HG03460 (cell line): ENCODE measurements at regions not wholly inside any gene's neighbourhood (a gene's known extent, or its start where the extent isn't known, plus 50 kb on each side); places are given as distances from the start of the nearest gene placed in this dataset.
"Not testable (repeated sequence)": the region's sequence is repeated elsewhere in the genome, so short reads cannot be mapped to it uniquely, and the experiment has no call there.

Experiments
- ATAC-seq: cut with Tn5 transposase; IDR thresholded peaks from one replicate; pipeline ENCODE4 v1.9.1; 2021; ENCODE audit not compliant: unreplicated experiment

DNA sequence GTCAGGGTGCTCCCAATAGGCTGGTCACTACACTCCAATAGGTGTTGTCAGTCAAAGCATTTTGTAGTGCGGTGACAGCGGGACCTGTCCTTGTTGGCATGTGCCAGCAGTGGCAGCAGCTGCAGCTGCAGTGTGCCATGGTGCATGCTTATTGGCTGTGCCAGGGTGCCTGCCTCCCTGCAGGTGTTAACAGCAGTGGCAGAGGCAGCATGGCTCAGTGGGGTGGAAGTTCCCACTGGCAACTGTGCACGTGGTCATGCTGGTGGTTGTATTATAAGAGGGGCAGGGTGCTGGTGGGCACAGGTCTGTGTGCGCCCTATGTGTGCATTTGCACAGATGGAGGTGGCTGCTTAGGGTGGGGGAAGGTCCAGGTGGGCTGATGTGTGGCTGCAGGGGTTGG lies 133.7 kb upstream of the EDIL3 start:
- ATAC-seq, result no peak

DNA sequence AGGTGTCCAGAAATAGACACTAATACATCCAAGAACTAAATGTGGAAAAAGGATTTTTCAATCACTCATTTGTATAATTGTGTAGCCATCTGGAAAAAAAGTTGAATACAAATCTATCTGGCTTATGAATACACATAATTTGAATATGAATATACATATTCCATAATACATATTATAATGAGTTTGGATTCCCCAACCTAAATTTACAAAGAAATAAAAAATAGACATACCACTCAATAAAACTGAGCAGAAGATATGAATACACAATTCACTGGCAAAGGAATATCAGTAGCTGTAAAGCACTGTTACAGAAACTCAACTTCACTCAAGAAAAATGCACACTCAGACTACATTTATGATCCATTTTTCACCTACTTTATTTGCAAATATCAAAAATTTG lies 121.9 kb upstream of the EDIL3 start:
- ATAC-seq, result no peak

DNA sequence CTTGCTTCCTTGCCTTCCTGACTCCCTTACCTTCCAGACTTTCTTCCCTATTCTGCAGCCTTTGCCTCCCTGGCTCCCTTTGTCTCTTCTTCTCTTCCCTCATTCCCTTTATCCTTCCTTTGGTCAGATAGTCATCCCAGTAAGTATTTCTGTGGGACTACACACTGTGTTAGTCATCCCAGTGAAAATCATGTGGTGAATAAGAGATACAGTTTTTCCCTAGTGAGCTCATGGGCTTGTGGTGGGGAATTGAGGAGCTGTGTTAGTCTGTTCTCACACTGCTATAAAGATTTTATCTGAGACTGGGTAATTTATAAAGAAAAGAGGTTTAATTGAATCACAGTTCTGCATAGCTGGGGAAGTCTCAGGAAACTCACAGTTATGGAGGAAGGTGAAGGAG lies 109.8 kb upstream of the EDIL3 start:
- no peak for ATAC-seq

DNA sequence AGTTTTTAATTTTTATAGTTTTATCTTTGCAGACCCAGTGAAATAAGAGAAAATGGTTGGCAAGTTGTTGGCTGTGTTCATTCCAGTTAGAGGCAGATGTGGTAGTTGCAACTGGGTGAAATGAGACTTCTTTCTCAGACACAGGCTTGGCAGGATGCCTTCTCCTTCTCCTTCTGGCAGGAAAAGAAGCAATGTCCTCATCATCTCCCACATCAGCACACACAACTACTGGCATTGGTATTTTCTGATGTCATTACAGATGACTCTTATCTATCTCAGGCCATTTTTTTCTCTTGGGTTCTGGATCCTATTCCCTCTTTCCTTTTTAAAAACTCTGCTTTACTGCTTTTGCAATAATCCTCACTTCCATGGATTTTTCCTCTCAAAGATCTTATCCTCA lies 103.3 kb upstream of the EDIL3 start:
- ATAC-seq, result no peak

DNA sequence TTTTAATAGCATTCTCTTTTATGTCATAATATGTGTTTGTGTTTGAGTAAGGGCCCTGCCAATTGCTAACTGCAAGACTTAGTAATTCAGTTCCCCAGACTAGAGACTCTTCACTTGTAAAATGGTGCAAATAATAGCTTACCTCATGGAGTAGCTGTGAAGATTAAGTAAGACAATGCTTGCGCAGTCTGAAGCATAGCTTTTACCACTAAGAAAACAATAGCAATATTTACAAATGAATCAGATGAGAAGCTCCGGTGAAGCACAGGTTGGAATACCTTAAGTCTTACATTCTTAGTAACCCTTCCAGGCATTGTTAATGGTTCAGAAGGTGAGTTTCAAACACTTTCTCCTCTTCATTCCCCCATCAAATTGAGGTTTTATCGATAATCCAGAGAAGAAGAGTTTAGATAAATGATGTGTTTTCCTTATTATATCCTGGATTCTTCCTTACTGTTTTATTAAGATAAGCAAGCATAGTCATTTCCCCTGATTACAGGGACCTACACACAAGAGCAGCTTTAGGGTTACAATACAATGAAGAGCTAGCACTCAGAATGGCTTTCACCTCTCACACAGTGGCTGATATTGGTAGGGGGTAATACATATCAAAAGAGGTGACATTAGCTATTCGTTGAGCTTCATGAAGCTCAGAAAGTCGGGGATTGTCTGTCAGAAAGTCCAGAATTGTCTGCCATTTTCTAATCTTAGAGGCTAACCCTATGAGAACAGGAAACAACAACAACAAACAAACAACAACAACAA lies 96.4 kb upstream of the EDIL3 start:
- ATAC-seq, result no peak

DNA sequence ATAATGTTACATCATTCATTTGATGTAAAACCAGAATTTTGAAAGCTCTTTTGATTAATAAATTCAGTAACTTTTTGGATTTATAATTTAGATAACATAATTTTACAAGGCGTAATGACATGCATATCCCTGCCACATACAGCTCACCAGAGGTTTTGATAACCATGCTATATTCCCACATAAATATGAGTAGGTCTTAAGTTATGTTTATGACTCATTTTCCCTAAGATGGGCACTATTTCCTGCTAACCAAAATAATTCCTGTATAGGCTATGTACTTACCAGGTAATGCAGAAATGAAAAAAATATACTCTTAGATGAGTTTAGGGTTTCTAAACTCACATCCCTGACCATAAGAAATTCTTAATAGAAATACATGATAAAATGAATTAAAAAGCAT lies 93.9 kb upstream of the EDIL3 start:
- no peak for ATAC-seq

DNA sequence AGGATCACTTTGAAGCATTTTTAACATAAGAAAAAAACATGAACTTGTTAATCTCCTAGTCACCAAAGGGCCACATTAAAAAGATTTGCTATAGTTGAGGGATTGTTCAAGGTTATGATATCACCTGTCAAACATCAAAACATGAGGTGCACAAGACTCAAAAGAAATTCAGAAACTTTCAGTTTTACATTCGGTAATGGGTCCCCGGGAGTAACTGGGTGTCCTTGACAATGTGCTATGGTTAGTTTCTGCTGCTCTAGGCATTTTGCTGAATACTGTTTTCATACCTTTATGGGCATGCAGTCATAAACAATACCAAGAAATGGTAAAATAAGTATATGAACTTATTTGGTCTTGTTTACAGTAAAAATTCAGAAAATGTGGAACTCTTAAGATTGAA lies 92.8 kb upstream of the EDIL3 start:
- ATAC-seq, result no peak

DNA sequence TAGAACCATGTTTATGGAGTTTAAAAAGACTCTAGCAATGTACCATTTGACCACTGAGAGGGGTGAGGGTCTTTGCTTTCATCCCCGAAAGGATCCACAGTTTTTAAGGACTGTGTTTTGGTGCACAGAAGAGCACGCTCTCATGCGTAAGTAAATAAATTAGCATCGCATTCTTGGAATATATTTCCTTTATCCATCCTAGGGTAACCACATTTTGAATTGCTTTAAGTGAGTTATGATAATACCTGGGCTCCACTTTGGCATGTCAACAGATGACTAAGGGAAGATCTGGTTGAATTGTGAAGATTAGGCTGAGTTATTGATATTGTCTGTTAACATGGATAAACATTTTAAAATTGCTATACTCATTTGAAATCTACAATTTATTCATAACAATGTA lies 89.4 kb upstream of the EDIL3 start:
- ATAC-seq, result no peak

DNA sequence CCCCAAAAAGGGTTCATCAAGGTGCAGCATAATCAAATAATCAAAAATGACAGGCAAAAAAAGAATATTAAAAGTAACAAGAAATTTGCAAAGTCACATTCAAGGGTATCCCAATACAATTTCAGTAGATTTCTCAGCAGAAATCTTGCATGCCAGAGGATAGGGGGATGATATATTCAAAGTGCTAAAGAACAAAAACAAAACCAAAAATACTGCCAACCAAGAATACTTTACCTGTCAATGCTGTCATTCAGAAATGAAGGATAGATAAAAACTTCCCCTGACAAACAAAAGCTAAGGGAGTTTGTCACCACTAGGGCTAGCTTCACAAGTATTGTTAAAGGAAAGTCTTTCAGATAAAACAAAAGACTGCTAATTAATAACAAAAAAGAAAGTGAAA lies 68.7 kb upstream of the EDIL3 start:
- no peak for ATAC-seq

DNA sequence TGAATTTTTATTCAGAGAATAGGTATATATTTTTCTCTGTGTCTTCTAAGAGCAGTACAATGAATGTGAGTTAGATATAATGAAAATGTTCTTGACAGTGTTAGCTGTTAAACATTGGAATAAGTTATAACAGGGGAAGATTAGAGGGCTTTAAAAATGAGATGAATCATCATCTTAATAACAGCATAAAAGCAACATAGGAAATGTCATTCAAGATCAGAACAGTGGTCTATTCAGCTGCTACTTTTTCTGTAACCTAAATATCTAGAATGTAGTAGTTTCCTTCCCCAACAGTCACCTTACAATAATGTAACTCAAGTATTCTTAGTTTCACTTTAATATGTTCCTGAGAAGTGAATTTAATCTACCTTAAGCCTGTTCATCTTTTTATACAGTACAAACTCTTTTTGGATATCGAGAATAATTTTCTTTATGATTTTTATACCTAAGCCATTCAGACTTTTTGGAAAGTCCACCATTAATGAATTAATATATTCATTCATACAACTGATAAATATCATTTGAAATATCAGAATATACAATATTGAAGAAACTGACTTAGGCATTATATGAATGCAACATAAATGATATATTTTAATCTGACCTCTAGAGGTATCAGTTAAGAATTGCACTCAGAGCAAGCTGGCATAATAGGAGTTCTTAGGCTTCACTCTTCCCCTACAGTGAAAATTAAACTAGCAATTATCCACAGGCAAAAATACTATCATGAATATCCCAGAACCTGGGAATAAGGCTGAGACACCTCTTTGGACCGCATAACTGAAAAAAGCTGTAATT lies 66.1 kb upstream of the EDIL3 start:
- no peak for ATAC-seq

DNA sequence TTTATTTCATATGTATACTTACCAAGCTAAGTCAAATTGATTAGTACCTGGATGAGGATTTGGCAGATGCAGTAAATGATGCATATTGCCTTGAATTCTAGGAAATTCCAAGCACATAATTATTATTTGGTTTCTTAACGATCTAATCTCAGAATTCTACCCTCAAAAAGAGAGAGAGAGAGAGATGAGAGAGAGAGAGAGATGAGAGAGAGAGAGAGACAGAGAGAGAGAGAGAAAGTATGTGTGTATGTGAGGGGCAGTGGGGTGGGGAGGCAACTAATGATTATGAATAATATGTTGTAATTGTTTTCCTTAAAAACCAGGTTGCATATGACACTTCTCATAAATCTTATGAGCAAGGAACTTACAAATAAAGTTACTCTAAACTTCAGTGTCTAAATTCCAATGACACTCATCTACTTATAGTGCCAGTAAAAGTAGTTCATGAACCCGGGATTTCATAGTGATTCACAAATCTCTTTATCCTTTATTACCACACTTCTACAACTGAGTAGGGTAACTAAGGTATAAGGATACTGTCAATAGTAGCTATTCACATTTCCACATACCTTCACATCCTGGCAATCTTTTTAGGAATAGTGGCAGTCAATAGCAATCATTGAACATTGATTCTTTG lies 60.5 kb upstream of the EDIL3 start:
- no peak for ATAC-seq

DNA sequence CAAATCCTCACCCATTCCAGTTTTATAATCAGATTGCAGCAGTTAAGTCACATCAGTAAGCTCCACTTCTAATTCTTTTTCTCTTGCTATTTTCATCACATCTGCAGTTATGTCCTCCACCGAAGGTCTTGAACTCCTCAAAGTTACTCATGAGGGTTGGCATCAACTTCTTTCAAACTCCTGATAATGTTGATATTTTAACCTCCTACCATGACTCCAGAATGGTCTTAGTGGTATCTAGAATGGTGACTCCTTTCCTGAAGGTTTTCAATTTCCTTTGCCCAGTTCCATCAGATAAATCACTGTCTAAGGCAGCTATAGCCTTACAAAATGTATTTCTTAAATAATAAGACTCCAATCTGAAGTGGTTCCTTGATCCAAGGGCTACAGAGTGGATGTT lies 53.8 kb upstream of the EDIL3 start:
- no peak for ATAC-seq

DNA sequence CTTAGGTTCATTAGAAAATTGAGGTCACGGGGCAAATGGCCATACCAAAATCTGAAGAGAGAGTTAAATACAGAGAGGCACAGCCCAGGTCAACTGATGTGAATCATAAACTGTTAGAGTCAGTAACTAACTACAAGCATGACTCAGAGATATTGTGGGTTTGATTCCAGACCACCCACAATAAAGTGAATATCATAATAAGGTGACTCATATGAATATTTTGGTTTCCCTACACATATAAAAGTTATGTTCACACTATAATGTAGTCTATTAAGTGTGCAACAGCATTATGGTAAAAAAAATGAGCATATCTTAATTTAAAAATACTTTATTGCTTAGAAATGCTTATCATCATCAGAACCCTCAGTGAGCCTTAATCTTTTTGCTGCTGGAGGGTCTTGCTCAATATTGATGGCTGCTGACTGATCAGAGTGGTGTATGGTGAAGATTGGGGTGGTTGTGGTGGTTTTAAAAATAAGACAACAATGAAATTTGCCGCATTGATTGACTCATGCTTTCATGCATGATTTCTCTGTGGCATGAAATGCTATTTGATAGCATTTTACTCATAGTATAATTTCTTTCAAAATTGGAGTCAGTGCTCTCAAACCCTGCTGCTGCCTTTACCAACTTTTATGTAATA lies 53.1 kb upstream of the EDIL3 start:
- ATAC-seq, result no peak

DNA sequence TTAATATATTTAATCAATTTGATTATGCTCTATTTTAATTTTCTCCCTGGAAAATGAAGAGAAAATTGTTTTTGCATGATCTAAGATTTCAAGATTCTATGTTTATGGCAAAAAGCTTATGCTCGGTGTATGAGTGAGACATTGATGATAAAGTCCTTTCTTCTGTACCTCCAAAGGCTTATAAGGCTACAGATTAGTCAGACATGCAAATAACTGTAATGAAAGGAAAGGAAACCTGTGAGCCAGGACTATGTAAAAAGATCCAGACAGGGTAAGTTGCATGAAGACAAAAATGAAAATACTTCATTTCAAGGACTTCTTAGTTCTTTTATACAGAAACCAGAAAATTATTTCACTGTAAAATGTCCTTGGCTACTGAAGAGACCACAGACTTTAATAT lies 52.2 kb upstream of the EDIL3 start:
- no peak for ATAC-seq

DNA sequence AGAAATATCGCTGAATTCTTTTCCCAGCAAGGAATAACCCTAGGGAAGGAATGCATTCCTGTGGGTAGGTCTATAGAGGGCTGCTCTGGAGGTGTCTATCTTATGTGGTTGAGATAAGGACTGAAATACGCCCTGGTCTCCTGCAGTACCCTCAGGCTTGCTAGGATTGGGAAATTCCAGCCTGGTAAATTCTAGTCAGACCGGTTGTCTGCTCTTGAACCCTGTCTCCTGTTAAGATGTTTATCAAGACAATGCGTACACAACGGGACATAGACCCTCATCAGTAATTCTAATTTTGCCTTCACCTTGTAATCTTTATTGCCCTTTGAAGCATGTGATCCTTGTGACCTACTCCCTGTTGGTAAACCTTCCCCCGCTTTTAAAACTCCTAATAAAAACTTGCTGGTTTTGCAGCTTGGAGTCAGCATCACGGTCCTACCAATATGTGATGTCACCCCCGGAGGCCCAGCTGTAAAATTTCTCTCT lies 51.2 kb upstream of the EDIL3 start:
- not testable (repeated sequence) for ATAC-seq
